ENCODE measurements at regions not wholly inside any gene's neighbourhood (a gene's known extent, or its start where the extent isn't known, plus 50 kb on each side); places are given as distances from the start of the nearest gene placed in this dataset.

GRCh38 chr3:68256635-68257223, 602.3 kb upstream of the SUCLG2 start:
- TF ChIP-seq CTCF (IDR thresholded peaks at IDR 0.05; ENCODE audit: insufficient read depth, low read length) = no peak
- TF ChIP-seq POLR2AphosphoS5 (IDR thresholded peaks at IDR 0.05; ENCODE audit: low read depth) = no peak
- no peak for TF ChIP-seq SPI1 (IDR thresholded peaks at IDR 0.05; ENCODE audit: borderline replicate concordance, low read depth)
